Astrocyte (in vitro differentiated cells and primary cell): ENCODE measurements at regions not wholly inside any gene's neighbourhood (a gene's known extent, or its start where the extent isn't known, plus 50 kb on each side); places are given as distances from the start of the nearest gene placed in this dataset.

Source experiments
- DNase-seq: peaks from one replicate; pipeline ENCODE4 v3.0.0-alpha.2; 2010; ENCODE audit warnings: low read depth
- FAIRE-seq: peaks from 2 replicates; lab custom pipeline; 2011; peaks lifted over from hg19 to GRCh38; lab: Jason Lieb, UNC
- H2AFZ ChIP-seq: 2 replicates; pipeline ENCODE4 v1.6.0; 2012; ENCODE audit warnings: low read depth, low read length, inconsistent platforms
- H3K27ac ChIP-seq: 2 replicates; pipeline ENCODE4 v1.5.1; 2011; ENCODE audit warnings: low read depth, low read length, inconsistent platforms
- H3K27me3 ChIP-seq: 2 replicates; pipeline ENCODE4 v1.6.0; 2011; ENCODE audit warnings: low read length, inconsistent platforms; ENCODE audit not compliant: insufficient read depth
- H3K36me3 ChIP-seq: 2 replicates; pipeline ENCODE4 v1.5.1; 2011; ENCODE audit warnings: low read length, inconsistent platforms; ENCODE audit not compliant: insufficient read depth
- H3K4me1 ChIP-seq: 2 replicates; pipeline ENCODE4 v1.5.1; 2011; ENCODE audit warnings: low read length, inconsistent platforms; ENCODE audit not compliant: insufficient read depth
- H3K4me2 ChIP-seq: 2 replicates; pipeline ENCODE4 v1.6.0; 2012; ENCODE audit warnings: low read length, inconsistent platforms
- H3K4me3 ChIP-seq: 2 replicates; pipeline ENCODE4 v1.5.1; 2011; ENCODE audit warnings: low read depth, mild to moderate bottlenecking, low read length, inconsistent platforms; ENCODE audit not compliant: insufficient read depth
- H3K79me2 ChIP-seq: 2 replicates; pipeline ENCODE4 v1.6.0; 2012; ENCODE audit warnings: mild to moderate bottlenecking, low read length, inconsistent platforms; ENCODE audit not compliant: insufficient read depth
- H3K9ac ChIP-seq: 2 replicates; pipeline ENCODE4 v1.6.0; 2012; ENCODE audit warnings: mild to moderate bottlenecking, low read length, inconsistent platforms
- H3K9me3 ChIP-seq: 2 replicates; pipeline ENCODE4 v1.5.1; 2012; ENCODE audit warnings: low read depth, mild to moderate bottlenecking, low read length, inconsistent platforms; ENCODE audit not compliant: insufficient read depth
- H4K20me1 ChIP-seq: 2 replicates; pipeline ENCODE4 v1.6.0; 2012; ENCODE audit warnings: low read length, inconsistent platforms; ENCODE audit not compliant: insufficient read depth
- H3K27ac Mint-ChIP-seq: one replicate; pipeline ENCODE4 v1.8.0; 2021; ENCODE audit warnings: mild to moderate bottlenecking, mixed read lengths; ENCODE audit not compliant: unreplicated experiment
- H3K27me3 Mint-ChIP-seq: one replicate; pipeline ENCODE4 v1.8.0; 2021; ENCODE audit warnings: low read depth, mixed read lengths; ENCODE audit not compliant: unreplicated experiment
- H3K36me3 Mint-ChIP-seq: one replicate; pipeline ENCODE4 v1.8.0; 2021; ENCODE audit warnings: low read depth, mixed read lengths; ENCODE audit not compliant: unreplicated experiment
- H3K4me1 Mint-ChIP-seq: one replicate; pipeline ENCODE4 v1.8.0; 2021; ENCODE audit warnings: low read depth, mixed read lengths; ENCODE audit not compliant: unreplicated experiment
- H3K4me3 Mint-ChIP-seq: one replicate; pipeline ENCODE4 v1.8.0; 2021; ENCODE audit warnings: mild to moderate bottlenecking, moderate library complexity, mixed read lengths; ENCODE audit not compliant: unreplicated experiment
- H3K9me3 Mint-ChIP-seq: one replicate; pipeline ENCODE4 v1.8.0; 2021; ENCODE audit warnings: mild to moderate bottlenecking, mixed read lengths; ENCODE audit not compliant: unreplicated experiment
- CTCF ChIP-seq: IDR thresholded peaks from 2 replicates; pipeline ENCODE4 v1.5.1; 2011; ENCODE audit warnings: low read depth, mild to moderate bottlenecking, inconsistent platforms, low read length, moderate library complexity; ENCODE audit not compliant: insufficient read depth
- EZH2 ChIP-seq: IDR thresholded peaks from 2 replicates; pipeline ENCODE4 v1.6.1; 2012; ENCODE audit warnings: mild to moderate bottlenecking, low read length, inconsistent platforms; ENCODE audit not compliant: insufficient read depth

- Histone ChIP-seq H4K20me1 (no peaks in the 10 kb centered on the region), H3K4me3 (no peak overlapping the region), H3K9ac (no peak overlapping the region), H3K4me2 (no peak overlapping the region), H2AFZ (no peak overlapping the region), H3K27me3 (no peaks in the 10 kb centered on the region), H3K79me2 (no peaks in the 10 kb centered on the region), H3K36me3 (no peaks in the 10 kb centered on the region), H3K27ac (no peak overlapping the region), H3K4me1 (no peaks in the 10 kb centered on the region), H3K9me3 (no peaks in the 10 kb centered on the region)
- no peaks in the 10 kb centered on the region for H3K36me3 Mint-ChIP-seq
- FAIRE-seq (no peak), DNase-seq (no peak)
- no peak overlapping the region for H3K27ac Mint-ChIP-seq
- H3K9me3 Mint-ChIP-seq = no peaks in the 10 kb centered on the region
- H3K4me3 Mint-ChIP-seq = no peak overlapping the region
- TF ChIP-seq EZH2 (no peak), CTCF (no peak)
- H3K4me1 Mint-ChIP-seq = no peaks in the 10 kb centered on the region
- H3K27me3 Mint-ChIP-seq = no peaks in the 10 kb centered on the region
These were observed 214.5 kb upstream of the CDH9 start for GRCh38 chr5:27252911-27253310.

- Histone ChIP-seq H3K4me2 (peak overlapping the region; percentile 62), H3K36me3 (no peaks in the 10 kb centered on the region), H2AFZ (peak overlapping the region; percentile 20), H3K79me2 (no peaks in the 10 kb centered on the region), H3K9me3 (no peaks in the 10 kb centered on the region), H3K27me3 (no peaks in the 10 kb centered on the region), H3K27ac (peak overlapping the region; percentile 89), H4K20me1 (no peaks in the 10 kb centered on the region), H3K4me1 (peaks cover 19% of the 10 kb centered on the region), H3K9ac (peak overlapping the region; percentile 32), H3K4me3 (no peak overlapping the region)
- DNase-seq (no peak), FAIRE-seq (no peak)
- Mint-ChIP-seq H3K27ac (peak overlapping the region; percentile 99), H3K36me3 (peaks cover 6% of the 10 kb centered on the region), H3K4me3 (peak overlapping the region; percentile 71), H3K4me1 (peaks cover 37% of the 10 kb centered on the region), H3K27me3 (no peaks in the 10 kb centered on the region), H3K9me3 (peaks cover 7% of the 10 kb centered on the region)
- TF ChIP-seq CTCF (no peak), EZH2 (no peak)
These were observed 203.9 kb upstream of the CDH9 start for GRCh38 chr5:27242258-27242626.

- peaks cover 37% of the 10 kb centered on the region for H3K4me1 Mint-ChIP-seq
- no peak for TF ChIP-seq EZH2
- peak; percentile 41 for TF ChIP-seq CTCF
- Histone ChIP-seq H3K4me2 (peak overlapping the region; percentile 62), H3K79me2 (no peaks in the 10 kb centered on the region), H3K27me3 (no peaks in the 10 kb centered on the region), H4K20me1 (no peaks in the 10 kb centered on the region), H3K4me3 (peak overlapping the region; percentile 2), H3K27ac (peak overlapping the region; percentile 89), H2AFZ (peak overlapping the region; percentile 20), H3K36me3 (no peaks in the 10 kb centered on the region), H3K9me3 (no peaks in the 10 kb centered on the region), H3K9ac (peak overlapping the region; percentile 62), H3K4me1 (peaks cover 19% of the 10 kb centered on the region)
- H3K27ac Mint-ChIP-seq = peak overlapping the region; percentile 99
- H3K9me3 Mint-ChIP-seq = peaks cover 7% of the 10 kb centered on the region
- DNase-seq (peak; percentile 99), FAIRE-seq (peak; percentile 70)
- H3K4me3 Mint-ChIP-seq = peak overlapping the region; percentile 15
- H3K27me3 Mint-ChIP-seq = no peaks in the 10 kb centered on the region
- H3K36me3 Mint-ChIP-seq = peaks cover 6% of the 10 kb centered on the region
These were observed 203.3 kb upstream of the CDH9 start for GRCh38 chr5:27241564-27242257.
